Myocyte (in vitro differentiated cells): ENCODE measurements at regions not wholly inside any gene's neighbourhood (a gene's known extent, or its start where the extent isn't known, plus 50 kb on each side); places are given as distances from the start of the nearest gene placed in this dataset.
"Not testable (repeated sequence)": the region's sequence is repeated elsewhere in the genome, so short reads cannot be mapped to it uniquely, and the experiment has no call there.

ENCODE experiments used
- DNase-seq: peaks from one replicate; pipeline ENCODE4 v3.0.0-alpha.2; 2012; ENCODE audit warnings: low read depth

- DNase-seq, result no peak
Measured at GRCh38 chr10:33862536-33863105, 528.2 kb upstream of the NRP1 start.

- DNase-seq, result no peak
Measured at GRCh38 chr10:33861833-33862232, 527.4 kb upstream of the NRP1 start.

- no peak for DNase-seq
Measured at GRCh38 chr10:33861016-33861704, 526.7 kb upstream of the NRP1 start.

GRCh38 chr10:33860552-33860951 lies 526.1 kb upstream of the NRP1 start:
- DNase-seq, result no peak

GRCh38 chr10:33859319-33860022 lies 525.0 kb upstream of the NRP1 start:
- DNase-seq, result no peak

GRCh38 chr10:33858326-33858725 lies 523.9 kb upstream of the NRP1 start:
- no peak for DNase-seq

- not testable (repeated sequence) for DNase-seq
Measured at GRCh38 chr10:33853221-33853620, 518.8 kb upstream of the NRP1 start.

- no peak for DNase-seq
Measured at GRCh38 chr10:33843379-33843778, 508.9 kb upstream of the NRP1 start.

GRCh38 chr10:33841678-33842077 lies 507.2 kb upstream of the NRP1 start:
- DNase-seq, result no peak

- no peak for DNase-seq
Measured at GRCh38 chr10:33838731-33839130, 504.3 kb upstream of the NRP1 start.

- DNase-seq, result no peak
Measured at GRCh38 chr10:33837736-33838135, 503.3 kb upstream of the NRP1 start.

GRCh38 chr10:33835556-33835955 lies 501.1 kb upstream of the NRP1 start:
- no peak for DNase-seq

- DNase-seq, result no peak
Measured at GRCh38 chr10:33833566-33833965, 499.1 kb upstream of the NRP1 start.

- DNase-seq, result no peak
Measured at GRCh38 chr10:33832124-33832787, 497.8 kb upstream of the NRP1 start.

- DNase-seq, result no peak
Measured at GRCh38 chr10:33831591-33831990, 497.1 kb upstream of the NRP1 start.

- not testable (repeated sequence) for DNase-seq
Measured at GRCh38 chr10:33829899-33830298, 495.4 kb upstream of the NRP1 start.

GRCh38 chr10:33828592-33828991 lies 494.1 kb upstream of the NRP1 start:
- DNase-seq, result no peak

GRCh38 chr10:33826186-33826585 lies 491.7 kb upstream of the NRP1 start:
- DNase-seq, result no peak

- DNase-seq, result no peak
Measured at GRCh38 chr10:33822774-33823173, 488.3 kb upstream of the NRP1 start.

- no peak for DNase-seq
Measured at GRCh38 chr10:33820531-33820930, 486.1 kb upstream of the NRP1 start.

- DNase-seq, result no peak
Measured at GRCh38 chr10:33819206-33819605, 484.7 kb upstream of the NRP1 start.

- DNase-seq, result no peak
Measured at GRCh38 chr10:33818343-33818742, 483.9 kb upstream of the NRP1 start.
